ENCODE measurements at regions not wholly inside any gene's neighbourhood (a gene's known extent, or its start where the extent isn't known, plus 50 kb on each side); places are given as distances from the start of the nearest gene placed in this dataset.
A peak's percentile ranks its signal among the peaks of the same experiment; 100 is the strongest.

DNA sequence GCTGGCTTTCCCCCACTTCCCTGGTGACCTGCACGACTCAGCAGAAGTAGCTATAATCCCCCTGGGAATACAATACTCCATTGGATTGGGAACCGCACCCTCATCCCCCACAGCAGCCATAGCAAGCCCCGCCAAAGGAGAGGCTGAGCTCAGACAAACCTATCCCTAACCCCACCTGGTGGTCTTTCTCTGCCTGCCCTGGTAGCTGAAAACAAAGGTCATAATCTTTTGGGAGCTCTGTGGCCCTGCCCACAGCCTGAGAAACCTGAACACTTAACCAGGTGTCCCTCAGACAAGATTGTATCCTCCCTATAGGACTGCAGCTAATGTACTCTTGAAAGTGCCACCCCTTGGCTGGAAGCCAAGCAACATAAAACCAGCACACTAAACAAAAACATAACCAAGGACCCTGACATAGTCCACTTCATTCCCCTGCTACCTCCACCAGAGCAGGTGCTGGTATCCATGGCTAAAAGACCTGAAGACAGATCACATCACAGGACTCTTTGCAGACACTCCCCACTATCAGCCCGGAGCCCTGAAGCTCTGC lies 71.6 kb upstream of the RUNX1 start:
- DNase-seq (ENCODE audit: low spot score): no peak

DNA sequence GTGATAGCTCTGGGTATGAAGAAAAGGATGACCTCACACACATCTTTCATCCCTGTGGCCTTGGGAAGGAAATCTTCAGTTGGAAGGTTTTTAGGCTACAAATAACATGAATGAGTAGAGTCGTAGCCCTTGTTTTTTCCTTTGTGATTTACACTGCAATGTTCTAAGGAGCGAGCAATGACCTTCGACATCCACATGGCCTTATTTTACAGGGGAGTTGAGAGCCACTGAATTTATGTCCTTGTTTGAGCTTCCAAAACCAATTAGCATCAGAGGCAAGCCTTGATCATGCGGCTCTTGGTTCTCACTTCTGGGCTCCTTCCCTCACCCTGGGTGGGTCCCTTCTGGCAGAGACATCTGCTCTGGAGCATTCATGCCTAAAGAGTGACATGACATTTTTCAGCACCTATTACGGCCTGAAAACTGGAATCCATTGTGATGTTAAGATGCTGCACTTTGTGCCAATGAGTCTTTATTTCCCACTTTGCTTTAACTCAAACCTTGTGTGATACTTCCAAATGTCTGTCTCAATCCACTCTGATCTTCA lies 70.5 kb upstream of the RUNX1 start:
- no peak for DNase-seq (ENCODE audit: low spot score)

- DNase-seq (ENCODE audit: low spot score): no peak
These were observed 67.7 kb upstream of the RUNX1 start for GRCh38 chr21:35116777-35117176.

DNA sequence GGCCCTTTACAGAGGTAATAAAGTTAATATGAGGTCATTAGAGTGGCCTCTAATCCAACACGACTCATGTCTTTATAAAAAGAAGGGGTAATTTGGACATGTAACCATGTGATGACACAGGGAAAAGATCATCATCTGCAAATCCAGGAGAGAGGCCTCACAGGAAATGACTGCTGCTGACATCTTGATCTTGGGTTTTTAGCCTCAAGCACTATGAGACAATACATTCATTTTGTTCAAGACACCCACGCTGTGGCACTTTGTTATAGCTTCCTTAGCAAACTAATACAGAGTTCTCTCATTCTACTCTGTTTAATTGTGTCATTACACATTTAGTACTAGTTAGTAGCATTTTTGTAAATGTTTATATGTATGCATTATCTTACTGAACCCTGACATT lies 64.0 kb upstream of the RUNX1 start:
- DNase-seq (ENCODE audit: low spot score): peak; percentile 66

GRCh38 chr21:35111321-35111930 lies 62.3 kb upstream of the RUNX1 start:
- peak; percentile 51 for DNase-seq (ENCODE audit: low spot score)

DNA sequence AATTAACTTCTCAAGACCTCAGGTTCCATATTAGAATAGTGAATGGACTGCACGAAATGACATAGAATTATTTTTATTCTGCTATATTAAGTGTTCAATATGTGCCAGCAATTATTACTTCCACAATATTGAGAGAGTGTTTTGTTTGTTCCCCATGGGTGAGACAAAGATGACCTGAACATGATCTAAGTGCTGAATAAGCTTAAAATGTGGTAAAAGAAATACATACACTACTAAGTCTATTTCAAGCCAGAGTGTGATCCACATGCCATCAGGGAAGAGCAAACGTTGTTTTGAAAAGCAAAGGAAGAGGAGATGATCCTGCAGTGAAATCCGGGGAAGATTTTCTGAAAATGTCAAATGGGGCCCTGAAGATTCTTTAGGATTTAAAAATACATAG lies 59.8 kb upstream of the RUNX1 start:
- no peak for DNase-seq (ENCODE audit: low spot score)

- no peak for DNase-seq (ENCODE audit: low spot score)
These were observed 58.4 kb upstream of the RUNX1 start for GRCh38 chr21:35107520-35107919.

GRCh38 chr21:35106246-35106835 lies 57.2 kb upstream of the RUNX1 start:
- no peak for DNase-seq (ENCODE audit: low spot score)

DNA sequence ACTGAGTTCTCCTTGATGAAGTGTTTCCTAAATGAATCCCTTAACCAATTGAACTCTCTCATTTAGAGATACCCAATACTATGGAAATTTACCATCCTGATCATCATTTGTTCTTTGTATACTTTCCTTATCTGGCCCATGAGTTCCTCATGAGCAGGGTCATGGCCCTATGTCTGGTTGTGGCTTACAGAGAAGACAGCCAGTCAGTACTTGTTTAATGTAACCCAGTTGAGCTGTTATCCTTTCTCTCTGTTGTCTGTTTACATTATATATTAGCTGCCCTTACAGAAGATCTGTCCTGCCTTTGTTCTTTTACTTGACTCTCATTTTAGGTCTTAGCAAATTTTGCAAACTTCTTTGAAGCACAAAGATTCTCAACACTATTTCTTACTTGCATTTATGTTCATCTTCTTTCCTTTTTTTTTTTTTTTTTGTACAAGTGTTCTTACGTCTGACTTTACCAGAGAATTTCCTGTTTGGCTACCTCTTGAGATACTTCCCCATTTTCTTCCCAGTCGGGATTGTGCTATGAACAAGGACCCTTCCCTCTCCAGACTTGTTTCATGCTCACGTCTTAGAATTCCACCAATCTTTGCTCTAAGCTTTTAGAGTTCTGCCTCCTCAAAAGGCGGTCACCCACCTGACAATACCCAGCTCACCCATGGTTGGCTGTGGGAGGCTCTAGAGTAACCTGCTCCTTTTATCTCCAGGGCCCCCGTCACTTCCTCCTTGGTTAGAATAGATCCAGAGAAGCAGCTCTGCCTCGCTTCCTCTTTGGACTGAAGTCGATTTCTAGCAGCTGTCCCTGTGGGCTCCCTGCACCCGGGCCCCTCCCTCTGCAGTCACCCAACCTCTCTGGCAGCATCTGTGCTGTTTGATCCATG lies 53.6 kb upstream of the RUNX1 start:
- DNase-seq (ENCODE audit: low spot score): no peak

- DNase-seq (ENCODE audit: low spot score): no peak
These were observed 51.3 kb upstream of the RUNX1 start for GRCh38 chr21:35100349-35100811.

- DNase-seq (ENCODE audit: low spot score): no peak
These were observed 50.2 kb upstream of the RUNX1 start for GRCh38 chr21:35099310-35099709.

All from kidney tubule cell (primary cell).